HepG2 (cell line): ENCODE measurements at regions not wholly inside any gene's neighbourhood (a gene's known extent, or its start where the extent isn't known, plus 50 kb on each side); places are given as distances from the start of the nearest gene placed in this dataset.

Experiments used
- ATAC-seq: fragments of 200-7000 bp; cut with Tn5 transposase; 3 replicates; pipeline ENCODE4 v1.9.1; 2020; ENCODE audit warnings: mild to moderate bottlenecking, moderate library complexity
- BruUV-seq: library from RNA; stranded (reverse); fragments of 400-500 nt; replicated peaks from 2 replicates; lab custom pipeline; 2021; lab: Mats Ljungman, UMichigan
- CTCF ChIA-PET: fragments of 300-600 bp; formaldehyde crosslinking; extraction: SDS; loops from one replicate; lab custom pipeline; 2021; ENCODE audit warnings: low total read pairs, inconsistent platforms, low intra/inter-chr PET ratio; lab: Yijun Ruan, JAX
- POLR2A ChIA-PET: fragments of 350-600 bp; sonication (Branson Sonifier 250); formaldehyde crosslinking; loops from one replicate; lab custom pipeline; 2020; ENCODE audit warnings: antibody characterized with exemption, inconsistent platforms; lab: Yijun Ruan, JAX
- DNase-seq: peaks from one replicate; pipeline ENCODE4 v3.0.0-alpha.2; 2015; ENCODE audit warnings: low spot score
- FAIRE-seq: peaks from 3 replicates; lab custom pipeline; 2011; peaks lifted over from hg19 to GRCh38; lab: Jason Lieb, UNC
- H2AFZ ChIP-seq: one replicate; pipeline ENCODE4 v1.6.1; 2011; ENCODE audit warnings: low read length, inconsistent platforms
- H3K27ac ChIP-seq: fragments of 300-600 bp; 3 replicates; pipeline ENCODE4 v1.8.0; 2011; ENCODE audit warnings: mixed run types, mild to moderate bottlenecking, mixed read lengths, low read length, inconsistent platforms; ENCODE audit not compliant: insufficient read depth; ENCODE audit errors: extremely low read length
- H3K27me3 ChIP-seq, 2 experiments: fragments of 200-600 bp in 1 of 2; 2 replicates in 1 of 2; 3 replicates in 1 of 2; pipeline versions ENCODE4 v1.6.0 to v1.8.0; 2011; ENCODE audit warnings: low read length in 2 of 2, mild to moderate bottlenecking in 2 of 2, moderate library complexity in 2 of 2, inconsistent platforms in 1 of 2; ENCODE audit not compliant: insufficient read depth in 2 of 2, control insufficient read depth in 1 of 2
- H3K36me3 ChIP-seq, 2 experiments: fragments of 200-600 bp in 1 of 2; replicated peaks in 1 of 2; 2 replicates in 1 of 2; 3 replicates in 1 of 2; pipeline versions ENCODE4 v1.5.1 to v1.8.0; 2011; ENCODE audit warnings: low read length in 2 of 2, inconsistent platforms in 1 of 2; ENCODE audit not compliant: insufficient read depth in 2 of 2, control insufficient read depth in 1 of 2
- H3K4me1 ChIP-seq: 2 replicates; pipeline ENCODE4 v1.5.1; 2012; ENCODE audit warnings: low read length, inconsistent platforms; ENCODE audit not compliant: insufficient read depth
- H3K4me2 ChIP-seq: 2 replicates; pipeline ENCODE4 v1.6.0; 2011; ENCODE audit warnings: low read depth, low read length, inconsistent platforms
- H3K4me3 ChIP-seq, 3 experiments: fragments of 200-600 bp in 1 of 3; sonication (generic), shearing (Covaris generic) in 1 of 3; replicated peaks in 1 of 3; 2 replicates each; pipeline ENCODE4 v1.5.1; 2011 to 2016; ENCODE audit warnings: low read length in 3 of 3, inconsistent platforms in 2 of 3, low read depth in 2 of 3, mild to moderate bottlenecking in 2 of 3, control low read depth in 1 of 3, mixed read lengths in 1 of 3; ENCODE audit not compliant: insufficient read depth in 1 of 3
- H3K79me2 ChIP-seq: one replicate; pipeline ENCODE4 v1.6.1; 2011; ENCODE audit warnings: low read length, inconsistent platforms; ENCODE audit not compliant: insufficient read depth
- H3K9ac ChIP-seq: 2 replicates; pipeline ENCODE4 v1.6.0; 2011; ENCODE audit warnings: mild to moderate bottlenecking, low read depth, low read length, inconsistent platforms; ENCODE audit not compliant: insufficient read depth
- H3K9me3 ChIP-seq: 2 replicates; pipeline ENCODE4 v1.5.1; 2012; ENCODE audit warnings: mild to moderate bottlenecking, low read length
- H4K20me1 ChIP-seq: 2 replicates; pipeline ENCODE4 v1.6.0; 2011; ENCODE audit warnings: inconsistent platforms, mild to moderate bottlenecking, low read length, moderate library complexity; ENCODE audit not compliant: insufficient read depth
- BRD4 ChIP-seq: sonication (generic); formaldehyde crosslinking; IDR thresholded peaks from 2 replicates; pipeline ENCODE4 v1.4.0; 2020; ENCODE audit warnings: missing genetic modification reagents
- JUN ChIP-seq: sonication (generic); formaldehyde crosslinking; IDR thresholded peaks from 2 replicates; pipeline ENCODE4 v1.4.0; 2020; ENCODE audit warnings: mild to moderate bottlenecking, missing genetic modification reagents
- KAT2B ChIP-seq: fragments of 150-350 bp; IDR thresholded peaks from 2 replicates; pipeline ENCODE4 v1.6.1; 2014; ENCODE audit warnings: low read depth, low read length, borderline replicate concordance
- MXD4 ChIP-seq: IDR thresholded peaks from 2 replicates; pipeline ENCODE4 v1.6.1; 2016; ENCODE audit warnings: mild to moderate bottlenecking, missing biosample characterization, missing genetic modification reagents
- ONECUT2 ChIP-seq: sonication (generic); formaldehyde crosslinking; IDR thresholded peaks from 2 replicates; pipeline ENCODE4 v1.4.0; 2020; ENCODE audit warnings: missing genetic modification reagents
- POGZ ChIP-seq: sonication (generic); formaldehyde crosslinking; IDR thresholded peaks from 2 replicates; pipeline ENCODE4 v1.4.0; 2020; ENCODE audit warnings: mild to moderate bottlenecking, missing genetic modification reagents
- SOX13 ChIP-seq, 3 experiments: fragments of 450-650 bp in 1 of 3; sonication (generic) in 1 of 3; formaldehyde crosslinking in 1 of 3; IDR thresholded peaks in 2 of 3; conservative IDR thresholded peaks in 1 of 3; 2 replicates each; pipeline versions ENCODE4 v1.5.0 to v1.6.1; 2016 to 2020; ENCODE audit warnings: antibody characterized with exemption in 1 of 3, mild to moderate bottlenecking in 1 of 3, missing compliant biosample characterization in 1 of 3, missing genetic modification reagents in 1 of 3, moderate library complexity in 1 of 3
- TCF12 ChIP-seq, 2 experiments: fragments of 450-650 bp in 1 of 2; sonication (generic) in 1 of 2; formaldehyde crosslinking in 1 of 2; IDR thresholded peaks; 2 replicates each; pipeline versions ENCODE4 v1.6.1 to v1.8.0; 2017 to 2022; ENCODE audit warnings: antibody characterized with exemption in 1 of 2, mild to moderate bottlenecking in 1 of 2, missing genetic modification reagents in 1 of 2, moderate library complexity in 1 of 2
- ZIK1 ChIP-seq: sonication (generic); formaldehyde crosslinking; IDR thresholded peaks from 2 replicates; pipeline ENCODE4 v1.5.0; 2020; ENCODE audit warnings: mild to moderate bottlenecking, low read depth, missing genetic modification reagents, borderline replicate concordance
- ZMYM4 ChIP-seq: sonication (generic); formaldehyde crosslinking; IDR thresholded peaks from 2 replicates; pipeline ENCODE4 v1.8.1; 2023; ENCODE audit warnings: mild to moderate bottlenecking, missing genetic modification reagents
- ZNF136 ChIP-seq: sonication (generic); formaldehyde crosslinking; IDR thresholded peaks from 2 replicates; pipeline ENCODE4 v1.8.1; 2022; ENCODE audit warnings: low read depth, mild to moderate bottlenecking, moderate library complexity, missing genetic modification reagents
- ZNF230 ChIP-seq: sonication (generic); formaldehyde crosslinking; IDR thresholded peaks from 2 replicates; pipeline ENCODE4 v1.4.0; 2020; ENCODE audit warnings: mild to moderate bottlenecking, missing genetic modification reagents
- ZNF282 ChIP-seq: fragments of 450-650 bp; IDR thresholded peaks from 2 replicates; pipeline ENCODE4 v1.6.1; 2018; ENCODE audit not compliant: partially characterized antibody
- WGBS: methylation state at CpG from one replicate; pipeline ENCODE4 v1.1.6; 2017; ENCODE audit warnings: low lambda C conversion rate; 5-methylcytosine and 5-hydroxymethylcytosine counted together
- in situ Hi-C: cut with HindIII; loops from 2 replicates; pipeline ENCODE4 v1.10.0; 2017; ENCODE audit warnings: low pct_unique_long_range_greater_than_20kb; ENCODE audit not compliant: extremely low pct_ligation_motif_present
- intact Hi-C: fragments of 100-400 bp; cut with micrococcal nuclease; formaldehyde crosslinking; loops from one replicate; pipeline ENCODE4 v1.10.0; 2022; ENCODE audit not compliant: unreplicated experiment
- TF ChIP-seq, protein P1 (sequence below): sonication (generic); formaldehyde crosslinking; IDR thresholded peaks from 2 replicates; pipeline ENCODE4 v1.4.0; 2020; ENCODE audit warnings: missing genetic modification reagents, borderline replicate concordance
- TF ChIP-seq, protein P2 (sequence below): sonication (generic); formaldehyde crosslinking; IDR thresholded peaks from 2 replicates; pipeline ENCODE4 v1.4.0; 2020; ENCODE audit warnings: missing genetic modification reagents, mild to moderate bottlenecking, borderline replicate concordance

DNA sequence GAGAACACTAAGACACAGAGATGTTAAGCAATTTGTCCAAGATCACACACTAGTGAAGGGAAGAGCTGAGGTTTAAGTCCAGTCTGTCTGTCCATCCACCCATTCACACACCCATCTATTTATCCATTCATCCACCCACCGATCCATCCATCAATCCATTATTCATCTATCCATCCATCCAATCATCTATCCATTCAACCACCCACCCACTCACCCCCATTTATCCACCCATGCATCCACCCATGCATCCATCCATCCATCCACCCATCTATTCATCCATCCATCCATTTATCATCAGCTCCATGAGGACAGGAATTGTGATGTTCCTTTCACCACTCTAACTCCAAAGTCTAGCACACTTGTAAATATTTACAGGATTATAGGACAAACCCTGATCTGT, 242.3 kb upstream of the PMEPA1 start:
- no peak for ATAC-seq
- WGBS: 50% methylated on average over 1 of the region's 1 CpG
- Histone ChIP-seq H3K4me1 (no peaks in the 10 kb centered on the region), H2AFZ (no peak overlapping the region), H3K79me2 (no peaks in the 10 kb centered on the region), H3K4me2 (no peak overlapping the region), H3K27ac (no peak overlapping the region), H4K20me1 (no peaks in the 10 kb centered on the region), H3K27me3 (peaks cover 2 to 3% of the 10 kb centered on the region in 2 experiments; a peak in 1 of 5 replicates), H3K36me3 (no peaks in the 10 kb centered on the region), H3K4me3 (no peak overlapping the region), H3K9ac (no peak overlapping the region), H3K9me3 (no peaks in the 10 kb centered on the region)
- POLR2A ChIA-PET: no interaction called here
- TF ChIP-seq MXD4 (CRISPR knock-in tag): no peak
- no peak for TF ChIP-seq ZIK1 (CRISPR knock-in tag)
- TF ChIP-seq ZNF230: no peak
- TF ChIP-seq, protein P1, sequence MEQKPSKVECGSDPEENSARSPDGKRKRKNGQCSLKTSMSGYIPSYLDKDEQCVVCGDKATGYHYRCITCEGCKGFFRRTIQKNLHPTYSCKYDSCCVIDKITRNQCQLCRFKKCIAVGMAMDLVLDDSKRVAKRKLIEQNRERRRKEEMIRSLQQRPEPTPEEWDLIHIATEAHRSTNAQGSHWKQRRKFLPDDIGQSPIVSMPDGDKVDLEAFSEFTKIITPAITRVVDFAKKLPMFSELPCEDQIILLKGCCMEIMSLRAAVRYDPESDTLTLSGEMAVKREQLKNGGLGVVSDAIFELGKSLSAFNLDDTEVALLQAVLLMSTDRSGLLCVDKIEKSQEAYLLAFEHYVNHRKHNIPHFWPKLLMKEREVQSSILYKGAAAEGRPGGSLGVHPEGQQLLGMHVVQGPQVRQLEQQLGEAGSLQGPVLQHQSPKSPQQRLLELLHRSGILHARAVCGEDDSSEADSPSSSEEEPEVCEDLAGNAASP: no peak
- TF ChIP-seq JUN: no peak
- no peak for TF ChIP-seq ONECUT2 (CRISPR knock-in tag)
- no peak for TF ChIP-seq BRD4 (CRISPR knock-in tag)
- no peak for TF ChIP-seq TCF12 (IDR thresholded peaks at IDR 0.05)
- TF ChIP-seq TCF12 (CRISPR knock-in tag; IDR thresholded peaks at IDR 0.05): no peak
- no peak for TF ChIP-seq ZNF282
- TF ChIP-seq, protein P2, sequence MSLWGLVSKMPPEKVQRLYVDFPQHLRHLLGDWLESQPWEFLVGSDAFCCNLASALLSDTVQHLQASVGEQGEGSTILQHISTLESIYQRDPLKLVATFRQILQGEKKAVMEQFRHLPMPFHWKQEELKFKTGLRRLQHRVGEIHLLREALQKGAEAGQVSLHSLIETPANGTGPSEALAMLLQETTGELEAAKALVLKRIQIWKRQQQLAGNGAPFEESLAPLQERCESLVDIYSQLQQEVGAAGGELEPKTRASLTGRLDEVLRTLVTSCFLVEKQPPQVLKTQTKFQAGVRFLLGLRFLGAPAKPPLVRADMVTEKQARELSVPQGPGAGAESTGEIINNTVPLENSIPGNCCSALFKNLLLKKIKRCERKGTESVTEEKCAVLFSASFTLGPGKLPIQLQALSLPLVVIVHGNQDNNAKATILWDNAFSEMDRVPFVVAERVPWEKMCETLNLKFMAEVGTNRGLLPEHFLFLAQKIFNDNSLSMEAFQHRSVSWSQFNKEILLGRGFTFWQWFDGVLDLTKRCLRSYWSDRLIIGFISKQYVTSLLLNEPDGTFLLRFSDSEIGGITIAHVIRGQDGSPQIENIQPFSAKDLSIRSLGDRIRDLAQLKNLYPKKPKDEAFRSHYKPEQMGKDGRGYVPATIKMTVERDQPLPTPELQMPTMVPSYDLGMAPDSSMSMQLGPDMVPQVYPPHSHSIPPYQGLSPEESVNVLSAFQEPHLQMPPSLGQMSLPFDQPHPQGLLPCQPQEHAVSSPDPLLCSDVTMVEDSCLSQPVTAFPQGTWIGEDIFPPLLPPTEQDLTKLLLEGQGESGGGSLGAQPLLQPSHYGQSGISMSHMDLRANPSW (CRISPR knock-in tag): no peak
- TF ChIP-seq KAT2B: no peak
- no peak for TF ChIP-seq ZMYM4 (CRISPR knock-in tag)
- TF ChIP-seq ZNF136: no peak
- no peak for TF ChIP-seq POGZ (CRISPR knock-in tag)
- no peak for TF ChIP-seq SOX13 (IDR thresholded peaks at IDR 0.05)
- TF ChIP-seq SOX13 (CRISPR knock-in tag; conservative IDR thresholded peaks at IDR 0.05 in 1 of 2, IDR thresholded peaks at IDR 0.05 in 1 of 2): no peak
- FAIRE-seq: peak; percentile 37
- in situ Hi-C loops: no loop called here
- no peak for DNase-seq
- CTCF ChIA-PET: no interaction called here
- intact Hi-C loops: no loop called here
- BruUV-seq: no TSS peak
